Neural cell (in vitro differentiated cells): ENCODE measurements at regions not wholly inside any gene's neighbourhood (a gene's known extent, or its start where the extent isn't known, plus 50 kb on each side); places are given as distances from the start of the nearest gene placed in this dataset.

Experiments used
- H2AFZ ChIP-seq: fragments of 200-600, 300-800 bp; sonication (generic), shearing (Covaris generic); 2 replicates; pipeline ENCODE4 v1.6.0; 2014; ENCODE audit warnings: low read depth, mild to moderate bottlenecking, antibody characterized with exemption, low read length, moderate library complexity
- H3F3A ChIP-seq: fragments of 200-600 bp; shearing (Covaris generic); 2 replicates; pipeline ENCODE4 v1.6.1; 2016; ENCODE audit warnings: mild to moderate bottlenecking, moderate library complexity, mixed read lengths, antibody characterized with exemption, low read length; ENCODE audit not compliant: insufficient read depth, poor library complexity, severe bottlenecking
- H3K27ac ChIP-seq: fragments of 200-600, 300-800 bp; sonication (generic), shearing (Covaris generic); 2 replicates; pipeline ENCODE4 v1.5.1; 2014; ENCODE audit warnings: mild to moderate bottlenecking, low read length, moderate library complexity
- H3K27me3 ChIP-seq: fragments of 300-800, 200-600 bp; sonication (generic), shearing (Covaris generic); 2 replicates; pipeline ENCODE4 v1.6.0; 2014; ENCODE audit warnings: mild to moderate bottlenecking, low read depth, low read length, moderate library complexity; ENCODE audit not compliant: insufficient read depth
- H3K36me3 ChIP-seq: fragments of 300-800, 200-600 bp; sonication (generic), shearing (Covaris generic); 2 replicates; pipeline ENCODE4 v1.5.1; 2014; ENCODE audit warnings: mild to moderate bottlenecking, antibody characterized with exemption, low read length, moderate library complexity; ENCODE audit not compliant: insufficient read depth
- H3K4me2 ChIP-seq: fragments of 300-800, 200-600 bp; sonication (generic), shearing (Covaris generic); 2 replicates; pipeline ENCODE4 v1.6.0; 2014; ENCODE audit warnings: mild to moderate bottlenecking, low read length
- H3K4me3 ChIP-seq: fragments of 300-800, 200-600 bp; sonication (generic), shearing (Covaris generic); 2 replicates; pipeline ENCODE4 v1.5.1; 2014; ENCODE audit warnings: mild to moderate bottlenecking, low read length, moderate library complexity
- H3K79me2 ChIP-seq: fragments of 200-600 bp; shearing (Covaris generic); replicated peaks from 2 replicates; pipeline ENCODE4 v1.6.0; 2014; ENCODE audit warnings: mild to moderate bottlenecking, low read length, moderate library complexity; ENCODE audit not compliant: insufficient read depth
- H3K9ac ChIP-seq: fragments of 300-800, 200-600 bp; sonication (generic), shearing (Covaris generic); 2 replicates; pipeline ENCODE4 v1.6.1; 2016; ENCODE audit warnings: mild to moderate bottlenecking, low read length, mixed read lengths
- H3K9me2 ChIP-seq: fragments of 200-600 bp; shearing (Covaris generic); 2 replicates; pipeline ENCODE4 v1.6.1; 2016; ENCODE audit warnings: mild to moderate bottlenecking, low read length, mixed read lengths; ENCODE audit not compliant: insufficient read depth
- H3K9me3 ChIP-seq: fragments of 200-600, 300-800 bp; sonication (generic), shearing (Covaris generic); 2 replicates; pipeline ENCODE4 v1.6.1; 2016; ENCODE audit warnings: mild to moderate bottlenecking, mixed run types, low read length, moderate library complexity, mixed read lengths
- H4K20me1 ChIP-seq: fragments of 200-600 bp; shearing (Covaris generic); 2 replicates; pipeline ENCODE4 v1.6.1; 2016; ENCODE audit warnings: mild to moderate bottlenecking, mixed run types; ENCODE audit not compliant: insufficient read depth
- EP300 ChIP-seq: fragments of 450-650 bp; conservative IDR thresholded peaks from 2 replicates; pipeline ENCODE4 v1.6.1; 2014; ENCODE audit warnings: antibody characterized with exemption, mild to moderate bottlenecking, moderate library complexity; ENCODE audit not compliant: poor library complexity, severe bottlenecking
- EZH2 ChIP-seq: fragments of 200-600, 300-800 bp; shearing (Covaris generic), sonication (generic); IDR thresholded peaks from 2 replicates; pipeline ENCODE4 v1.6.1; 2014; ENCODE audit warnings: antibody characterized with exemption, low read length, borderline replicate concordance, mild to moderate bottlenecking; ENCODE audit not compliant: insufficient read depth, poor library complexity, severe bottlenecking
- MXI1 ChIP-seq: fragments of 450-650 bp; conservative IDR thresholded peaks from 2 replicates; pipeline ENCODE4 v1.6.1; 2014; ENCODE audit warnings: antibody characterized with exemption, mild to moderate bottlenecking; ENCODE audit not compliant: poor library complexity, severe bottlenecking
- POLR2AphosphoS5 ChIP-seq: IDR thresholded peaks from 2 replicates; pipeline ENCODE4 v1.6.1; 2012
- RAD21 ChIP-seq: fragments of 450-650 bp; conservative IDR thresholded peaks from 2 replicates; pipeline ENCODE4 v1.6.1; 2014; ENCODE audit warnings: antibody characterized with exemption, mild to moderate bottlenecking, moderate library complexity
- SMC3 ChIP-seq: fragments of 450-650 bp; conservative IDR thresholded peaks from 2 replicates; pipeline ENCODE4 v1.6.1; 2014; ENCODE audit warnings: antibody characterized with exemption, mild to moderate bottlenecking, moderate library complexity; ENCODE audit not compliant: poor library complexity
- TAF1 ChIP-seq: IDR thresholded peaks from 2 replicates; pipeline ENCODE4 v1.6.1; 2012; ENCODE audit warnings: low read depth
- TF ChIP-seq, protein P1 (sequence below): fragments of 450-650 bp; IDR thresholded peaks from 2 replicates; pipeline ENCODE4 v1.5.1; 2014; ENCODE audit warnings: antibody characterized with exemption, mild to moderate bottlenecking, moderate library complexity; ENCODE audit not compliant: poor library complexity, severe bottlenecking
- TF ChIP-seq, protein P2 (sequence below): IDR thresholded peaks from 2 replicates; pipeline ENCODE4 v1.6.1; 2012; ENCODE audit warnings: borderline replicate concordance

DNA sequence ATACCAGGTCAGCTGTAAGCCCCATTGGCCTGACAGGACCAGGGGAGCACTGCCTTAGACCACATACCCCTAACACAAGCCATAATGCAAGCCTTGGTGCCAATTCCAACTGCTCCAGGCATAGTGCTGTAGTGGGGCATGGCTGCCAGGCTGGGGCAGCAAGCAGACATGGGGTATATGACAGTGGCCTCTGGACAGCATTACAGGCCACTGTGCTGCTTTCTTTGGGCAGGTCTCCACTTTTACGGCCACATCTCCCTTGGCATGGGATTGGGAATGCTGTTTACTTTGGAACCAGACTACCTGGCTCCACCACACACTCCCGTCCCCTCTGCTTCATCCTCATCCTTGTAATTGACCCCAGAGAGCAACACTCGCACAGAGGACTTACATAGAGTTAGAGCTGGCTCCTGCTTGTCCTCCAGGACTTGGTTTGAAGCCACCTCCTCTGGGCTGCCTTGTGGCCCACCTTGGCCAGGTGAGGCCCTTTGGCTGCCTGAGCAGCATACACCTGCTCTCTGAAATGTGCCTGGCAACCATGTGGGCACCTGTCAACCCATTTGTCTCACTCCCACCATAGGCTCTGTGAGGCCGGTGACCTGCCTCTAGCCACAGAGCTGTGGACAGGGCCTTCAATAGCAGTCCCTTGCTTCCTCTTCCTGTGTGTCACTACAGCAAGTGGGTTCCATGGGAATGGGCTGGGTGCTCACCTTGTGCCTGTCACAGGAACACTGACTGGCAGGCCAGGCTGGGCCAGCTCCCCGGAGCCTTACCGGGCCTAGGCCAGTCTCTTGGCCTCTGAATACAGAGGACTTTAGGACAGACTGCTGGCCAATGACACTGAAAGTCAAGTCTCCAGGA, 262.6 kb upstream of the HS6ST1 start:
- no peaks in the 10 kb centered on the region for H4K20me1 ChIP-seq

DNA sequence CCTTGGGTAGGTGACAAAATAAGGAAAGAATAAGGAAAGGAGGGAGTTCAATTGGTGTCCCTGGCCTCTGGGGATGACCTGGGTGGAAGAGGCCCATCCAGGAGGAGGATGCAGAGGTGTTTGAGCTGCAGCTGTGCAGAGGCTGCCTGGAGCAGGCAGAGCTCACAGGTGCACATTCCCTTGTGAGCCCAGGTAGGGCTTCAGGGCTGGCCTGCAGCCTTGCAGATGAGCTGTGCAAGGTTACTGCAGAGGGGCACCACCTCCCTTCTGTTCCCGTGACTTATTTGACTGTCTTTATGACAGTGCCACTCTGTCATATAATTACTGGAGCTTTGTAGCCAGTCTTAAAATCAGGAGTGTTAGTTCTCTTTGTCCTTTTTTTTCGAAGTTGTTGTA, 263.2 kb upstream of the HS6ST1 start:
- Histone ChIP-seq H3K9ac (no peak overlapping the region), H3K4me3 (no peak overlapping the region), H2AFZ (no peak overlapping the region), H4K20me1 (no peaks in the 10 kb centered on the region), H3K27me3 (no peaks in the 10 kb centered on the region), H3K27ac (no peak overlapping the region), H3K9me2 (no peaks in the 10 kb centered on the region), H3K36me3 (no peaks in the 10 kb centered on the region), H3K79me2 (no peaks in the 10 kb centered on the region), H3K9me3 (no peaks in the 10 kb centered on the region), H3F3A (no peaks in the 10 kb centered on the region), H3K4me2 (no peak overlapping the region)
- TF ChIP-seq TAF1 (no peak), MXI1 (no peak), SMC3 (no peak), POLR2AphosphoS5 (no peak), EZH2 (no peak), RAD21 (no peak), EP300 (no peak)
- TF ChIP-seq, protein P1, sequence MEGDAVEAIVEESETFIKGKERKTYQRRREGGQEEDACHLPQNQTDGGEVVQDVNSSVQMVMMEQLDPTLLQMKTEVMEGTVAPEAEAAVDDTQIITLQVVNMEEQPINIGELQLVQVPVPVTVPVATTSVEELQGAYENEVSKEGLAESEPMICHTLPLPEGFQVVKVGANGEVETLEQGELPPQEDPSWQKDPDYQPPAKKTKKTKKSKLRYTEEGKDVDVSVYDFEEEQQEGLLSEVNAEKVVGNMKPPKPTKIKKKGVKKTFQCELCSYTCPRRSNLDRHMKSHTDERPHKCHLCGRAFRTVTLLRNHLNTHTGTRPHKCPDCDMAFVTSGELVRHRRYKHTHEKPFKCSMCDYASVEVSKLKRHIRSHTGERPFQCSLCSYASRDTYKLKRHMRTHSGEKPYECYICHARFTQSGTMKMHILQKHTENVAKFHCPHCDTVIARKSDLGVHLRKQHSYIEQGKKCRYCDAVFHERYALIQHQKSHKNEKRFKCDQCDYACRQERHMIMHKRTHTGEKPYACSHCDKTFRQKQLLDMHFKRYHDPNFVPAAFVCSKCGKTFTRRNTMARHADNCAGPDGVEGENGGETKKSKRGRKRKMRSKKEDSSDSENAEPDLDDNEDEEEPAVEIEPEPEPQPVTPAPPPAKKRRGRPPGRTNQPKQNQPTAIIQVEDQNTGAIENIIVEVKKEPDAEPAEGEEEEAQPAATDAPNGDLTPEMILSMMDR: no peak
- TF ChIP-seq, protein P2, sequence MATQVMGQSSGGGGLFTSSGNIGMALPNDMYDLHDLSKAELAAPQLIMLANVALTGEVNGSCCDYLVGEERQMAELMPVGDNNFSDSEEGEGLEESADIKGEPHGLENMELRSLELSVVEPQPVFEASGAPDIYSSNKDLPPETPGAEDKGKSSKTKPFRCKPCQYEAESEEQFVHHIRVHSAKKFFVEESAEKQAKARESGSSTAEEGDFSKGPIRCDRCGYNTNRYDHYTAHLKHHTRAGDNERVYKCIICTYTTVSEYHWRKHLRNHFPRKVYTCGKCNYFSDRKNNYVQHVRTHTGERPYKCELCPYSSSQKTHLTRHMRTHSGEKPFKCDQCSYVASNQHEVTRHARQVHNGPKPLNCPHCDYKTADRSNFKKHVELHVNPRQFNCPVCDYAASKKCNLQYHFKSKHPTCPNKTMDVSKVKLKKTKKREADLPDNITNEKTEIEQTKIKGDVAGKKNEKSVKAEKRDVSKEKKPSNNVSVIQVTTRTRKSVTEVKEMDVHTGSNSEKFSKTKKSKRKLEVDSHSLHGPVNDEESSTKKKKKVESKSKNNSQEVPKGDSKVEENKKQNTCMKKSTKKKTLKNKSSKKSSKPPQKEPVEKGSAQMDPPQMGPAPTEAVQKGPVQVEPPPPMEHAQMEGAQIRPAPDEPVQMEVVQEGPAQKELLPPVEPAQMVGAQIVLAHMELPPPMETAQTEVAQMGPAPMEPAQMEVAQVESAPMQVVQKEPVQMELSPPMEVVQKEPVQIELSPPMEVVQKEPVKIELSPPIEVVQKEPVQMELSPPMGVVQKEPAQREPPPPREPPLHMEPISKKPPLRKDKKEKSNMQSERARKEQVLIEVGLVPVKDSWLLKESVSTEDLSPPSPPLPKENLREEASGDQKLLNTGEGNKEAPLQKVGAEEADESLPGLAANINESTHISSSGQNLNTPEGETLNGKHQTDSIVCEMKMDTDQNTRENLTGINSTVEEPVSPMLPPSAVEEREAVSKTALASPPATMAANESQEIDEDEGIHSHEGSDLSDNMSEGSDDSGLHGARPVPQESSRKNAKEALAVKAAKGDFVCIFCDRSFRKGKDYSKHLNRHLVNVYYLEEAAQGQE: no peak

More for the DNA sequence above, 262.6 kb upstream of the HS6ST1 start:
- no peaks in the 10 kb centered on the region for H3K79me2 ChIP-seq
- no peak overlapping the region for H3K9ac ChIP-seq
- H3F3A ChIP-seq: no peaks in the 10 kb centered on the region
- H3K9me2 ChIP-seq: no peaks in the 10 kb centered on the region
- H2AFZ ChIP-seq: no peak overlapping the region
- TF ChIP-seq POLR2AphosphoS5: no peak
- TF ChIP-seq MXI1: no peak
- no peak for TF ChIP-seq TAF1
- no peak for TF ChIP-seq RAD21
- TF ChIP-seq, protein P1: no peak
- H3K4me2 ChIP-seq: no peak overlapping the region
- no peak overlapping the region for H3K27ac ChIP-seq
- H3K27me3 ChIP-seq: no peaks in the 10 kb centered on the region
- no peaks in the 10 kb centered on the region for H3K36me3 ChIP-seq
- no peak overlapping the region for H3K4me3 ChIP-seq
- no peaks in the 10 kb centered on the region for H3K9me3 ChIP-seq
